NCI-H2029 (cell line): ENCODE measurements at regions not wholly inside any gene's neighbourhood (a gene's known extent, or its start where the extent isn't known, plus 50 kb on each side); places are given as distances from the start of the nearest gene placed in this dataset.
A peak's percentile ranks its signal among the peaks of the same experiment; 100 is the strongest.
"Not testable (repeated sequence)": the region's sequence is repeated elsewhere in the genome, so short reads cannot be mapped to it uniquely, and the experiment has no call there.

Experiments used
- DNase-seq: peaks from one replicate; lab custom pipeline; 2025; lab: John Stamatoyannopoulos, UW

GRCh38 chr6:122859676-122860075 is 70.6 kb downstream of the SMPDL3A start:
- DNase-seq = no peak

- DNase-seq = no peak
These were observed 72.5 kb downstream of the SMPDL3A start for GRCh38 chr6:122861594-122861993.

- DNase-seq = no peak
These were observed 79.1 kb downstream of the SMPDL3A start for GRCh38 chr6:122868137-122868536.

- peak; percentile 70 for DNase-seq
These were observed 80.5 kb downstream of the SMPDL3A start for GRCh38 chr6:122869437-122870024.

- DNase-seq = no peak
These were observed 82.0 kb downstream of the SMPDL3A start for GRCh38 chr6:122871079-122871478.

- no peak for DNase-seq
These were observed 83.3 kb downstream of the SMPDL3A start for GRCh38 chr6:122872311-122872710.

GRCh38 chr6:122877302-122877701 is 88.2 kb downstream of the SMPDL3A start:
- DNase-seq = no peak

GRCh38 chr6:122878796-122879195 is 89.7 kb downstream of the SMPDL3A start:
- no peak for DNase-seq

- DNase-seq = no peak
These were observed 97.4 kb downstream of the SMPDL3A start for GRCh38 chr6:122886481-122886880.

GRCh38 chr6:122887941-122888340 is 98.9 kb downstream of the SMPDL3A start:
- DNase-seq = no peak

GRCh38 chr6:122888680-122889079 is 99.6 kb downstream of the SMPDL3A start:
- not testable (repeated sequence) for DNase-seq

- no peak for DNase-seq
These were observed 101.2 kb downstream of the SMPDL3A start for GRCh38 chr6:122890250-122890649.

GRCh38 chr6:122894791-122895190 is 101.2 kb upstream of the CLVS2 start:
- no peak for DNase-seq

- DNase-seq = no peak
These were observed 93.7 kb upstream of the CLVS2 start for GRCh38 chr6:122902326-122902725.

GRCh38 chr6:122903266-122903915 is 92.6 kb upstream of the CLVS2 start:
- DNase-seq = no peak

GRCh38 chr6:122904166-122904565 is 91.9 kb upstream of the CLVS2 start:
- no peak for DNase-seq

GRCh38 chr6:122913558-122913957 is 82.5 kb upstream of the CLVS2 start:
- DNase-seq = no peak

- DNase-seq = no peak
These were observed 77.3 kb upstream of the CLVS2 start for GRCh38 chr6:122918714-122919113.

- no peak for DNase-seq
These were observed 65.5 kb upstream of the CLVS2 start for GRCh38 chr6:122930252-122931180.

- no peak for DNase-seq
These were observed 64.1 kb upstream of the CLVS2 start for GRCh38 chr6:122931916-122932315.

GRCh38 chr6:122944936-122945335 is 51.1 kb upstream of the CLVS2 start:
- DNase-seq = not testable (repeated sequence)
